Tibial artery (tissue), 4 donors: ENCODE measurements at regions not wholly inside any gene's neighbourhood (a gene's known extent, or its start where the extent isn't known, plus 50 kb on each side); places are given as distances from the start of the nearest gene placed in this dataset.

Experiments
- DNase-seq, 2 donors: peaks; one replicate each; pipeline ENCODE4 v3.0.0-alpha.2; 2019
- H3K27ac ChIP-seq, 2 donors: fragments of 200-600 bp; sonication (generic) in 1 of 2; 1 replicate in 1 of 2; 2 replicates in 1 of 2; pipeline ENCODE4 v1.5.1; 2018 to 2019; ENCODE audit warnings: mild to moderate bottlenecking in 1 of 2
- H3K27me3 ChIP-seq, 2 donors: fragments of 200-600 bp; sonication (generic) in 1 of 2; one replicate each; pipeline versions ENCODE4 v1.5.1 to v1.6.0; 2016 to 2019
- H3K36me3 ChIP-seq, 3 donors: fragments of 200-600 bp; sonication (generic) in 2 of 3; one replicate each; pipeline ENCODE4 v1.5.1; 2016 to 2019; ENCODE audit warnings: mild to moderate bottlenecking in 2 of 3
- H3K4me1 ChIP-seq, 4 donors: fragments of 200-600 bp; sonication (generic) in 2 of 4; 1 replicate in 3 of 4; 2 replicates in 1 of 4; pipeline ENCODE4 v1.5.1; 2016 to 2019
- H3K4me3 ChIP-seq, 2 donors: fragments of 200-600 bp; sonication (generic) in 1 of 2; 1 replicate in 1 of 2; 2 replicates in 1 of 2; pipeline ENCODE4 v1.5.1; 2018 to 2019; ENCODE audit warnings: mild to moderate bottlenecking in 2 of 2
- H3K9me3 ChIP-seq, 3 donors: fragments of 200-600 bp; sonication (generic) in 1 of 3; one replicate each; pipeline ENCODE4 v1.5.1; 2016 to 2019
- intact Hi-C: fragments of 100-400 bp; cut with DNase I; formaldehyde crosslinking; loops from one replicate; pipeline ENCODE4 v1.15.0; 2023; ENCODE audit warnings: low total_unique reads
- TF ChIP-seq, protein P1 (sequence below), 2 experiments: fragments of 200-600 bp in 1 of 2; fragments of 450-650 bp in 1 of 2; IDR thresholded peaks; one replicate each; pipeline ENCODE4 v1.5.1; 2017 to 2019; ENCODE audit warnings: antibody characterized with exemption in 2 of 2, mild to moderate bottlenecking in 1 of 2, moderate library complexity in 1 of 2

DNA sequence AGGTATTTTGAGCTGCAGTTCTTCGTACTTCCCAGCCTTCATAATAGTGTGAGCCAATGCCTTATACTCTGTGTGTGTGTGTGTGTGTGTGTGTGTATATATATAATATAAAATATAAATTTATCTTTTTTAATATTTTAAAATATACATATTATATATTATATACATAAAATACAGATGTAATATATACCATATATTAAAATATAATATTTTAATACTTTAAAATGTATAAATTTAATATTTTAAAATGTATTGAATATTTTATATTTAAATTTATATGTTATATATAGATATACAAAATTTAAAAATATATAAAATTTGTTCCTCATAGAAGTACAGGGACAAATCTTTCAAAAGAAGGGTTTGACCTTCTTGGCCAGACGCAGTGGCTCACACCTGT lies 53.7 kb upstream of the CARD18 start:
- Histone ChIP-seq H3K4me1 (no peaks in the 10 kb centered on the region), H3K27me3 (no peaks in the 10 kb centered on the region), H3K36me3 (no peaks in the 10 kb centered on the region), H3K27ac (no peak overlapping the region), H3K9me3 (no peaks in the 10 kb centered on the region), H3K4me3 (no peak overlapping the region)
- TF ChIP-seq, protein P1, sequence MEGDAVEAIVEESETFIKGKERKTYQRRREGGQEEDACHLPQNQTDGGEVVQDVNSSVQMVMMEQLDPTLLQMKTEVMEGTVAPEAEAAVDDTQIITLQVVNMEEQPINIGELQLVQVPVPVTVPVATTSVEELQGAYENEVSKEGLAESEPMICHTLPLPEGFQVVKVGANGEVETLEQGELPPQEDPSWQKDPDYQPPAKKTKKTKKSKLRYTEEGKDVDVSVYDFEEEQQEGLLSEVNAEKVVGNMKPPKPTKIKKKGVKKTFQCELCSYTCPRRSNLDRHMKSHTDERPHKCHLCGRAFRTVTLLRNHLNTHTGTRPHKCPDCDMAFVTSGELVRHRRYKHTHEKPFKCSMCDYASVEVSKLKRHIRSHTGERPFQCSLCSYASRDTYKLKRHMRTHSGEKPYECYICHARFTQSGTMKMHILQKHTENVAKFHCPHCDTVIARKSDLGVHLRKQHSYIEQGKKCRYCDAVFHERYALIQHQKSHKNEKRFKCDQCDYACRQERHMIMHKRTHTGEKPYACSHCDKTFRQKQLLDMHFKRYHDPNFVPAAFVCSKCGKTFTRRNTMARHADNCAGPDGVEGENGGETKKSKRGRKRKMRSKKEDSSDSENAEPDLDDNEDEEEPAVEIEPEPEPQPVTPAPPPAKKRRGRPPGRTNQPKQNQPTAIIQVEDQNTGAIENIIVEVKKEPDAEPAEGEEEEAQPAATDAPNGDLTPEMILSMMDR (IDR thresholded peaks at IDR 0.05): no peak
- no peak for DNase-seq
- intact Hi-C loops: no loop called here

GRCh38 chr11:105192115-105192514 lies 52.5 kb upstream of the CARD18 start:
- TF ChIP-seq, protein P1 (IDR thresholded peaks at IDR 0.05): no peak
- H3K4me1 ChIP-seq: no peaks in the 10 kb centered on the region
- H3K27ac ChIP-seq: no peak overlapping the region
- DNase-seq: no peak
- no peaks in the 10 kb centered on the region for H3K36me3 ChIP-seq
- H3K9me3 ChIP-seq: no peaks in the 10 kb centered on the region
- no peaks in the 10 kb centered on the region for H3K27me3 ChIP-seq
- intact Hi-C loops: no loop called here
- no peak overlapping the region for H3K4me3 ChIP-seq

- intact Hi-C loops: no loop called here
- Histone ChIP-seq H3K9me3 (no peaks in the 10 kb centered on the region), H3K27ac (no peak overlapping the region), H3K4me3 (no peak overlapping the region), H3K4me1 (no peaks in the 10 kb centered on the region), H3K27me3 (no peaks in the 10 kb centered on the region), H3K36me3 (no peaks in the 10 kb centered on the region)
- DNase-seq: peak in 1 of 2 donors; percentile 35
- TF ChIP-seq, protein P1 (IDR thresholded peaks at IDR 0.05): no peak
Measured at GRCh38 chr11:105189581-105189980, 50.0 kb upstream of the CARD18 start.
